B cell (primary cell): ENCODE measurements at regions not wholly inside any gene's neighbourhood (a gene's known extent, or its start where the extent isn't known, plus 50 kb on each side); places are given as distances from the start of the nearest gene placed in this dataset.

Experiments used
- ATAC-seq: fragments of 200-7000 bp; cut with Tn5 transposase; one replicate; pipeline ENCODE4 v1.10.0; 2021; ENCODE audit warnings: low read depth, mild to moderate bottlenecking, moderate number of reproducible peaks, moderate library complexity
- CTCF ChIA-PET: fragments of 350-600 bp; sonication (Branson Sonifier 250); formaldehyde crosslinking; loops from one replicate; lab custom pipeline; 2021; ENCODE audit warnings: antibody characterized with exemption, inconsistent platforms; lab: Charles Lee
- POLR2A ChIA-PET: fragments of 350-600 bp; sonication (Branson Sonifier 250); formaldehyde crosslinking; loops from one replicate; lab custom pipeline; 2021; ENCODE audit warnings: antibody characterized with exemption; lab: Charles Lee
- DNase-seq: peaks from one replicate; pipeline ENCODE4 v3.0.0; 2013
- H2AFZ ChIP-seq: 2 replicates; pipeline ENCODE4 v1.6.1; 2012; ENCODE audit warnings: mild to moderate bottlenecking, low read depth, low read length; ENCODE audit not compliant: insufficient read depth, poor library complexity, severe bottlenecking
- H3K27ac ChIP-seq, 2 donors: 1 replicate in 1 of 2; 2 replicates in 1 of 2; pipeline ENCODE4 v1.5.1; 2012 to 2013; ENCODE audit warnings: low read length in 2 of 2, mild to moderate bottlenecking in 2 of 2, moderate library complexity in 1 of 2
- H3K27me3 ChIP-seq, 4 experiments: fragments of 200-600 bp in 1 of 4; sonication (generic) in 1 of 4; replicated peaks in 1 of 4; 1 replicate in 2 of 4; 2 replicates in 2 of 4; pipeline versions ENCODE4 v1.6.1 to v1.7.0; 2013 to 2016; ENCODE audit warnings: low read length in 3 of 4, mild to moderate bottlenecking in 2 of 4, mixed read lengths in 1 of 4, moderate library complexity in 1 of 4; ENCODE audit not compliant: insufficient read depth in 4 of 4, control insufficient read depth in 3 of 4; ENCODE audit errors: control extremely low read depth in 1 of 4
- H3K36me3 ChIP-seq, 2 experiments: replicated peaks in 1 of 2; 1 replicate in 1 of 2; 2 replicates in 1 of 2; pipeline versions ENCODE4 v1.6.1 to v1.7.1; 2013; ENCODE audit warnings: low read length in 1 of 2; ENCODE audit not compliant: insufficient read depth in 2 of 2, control insufficient read depth in 1 of 2; ENCODE audit errors: control extremely low read depth in 1 of 2, extremely low read depth in 1 of 2
- H3K4me1 ChIP-seq, 2 donors: fragments of 200-600 bp in 1 of 2; sonication (generic) in 1 of 2; 1 replicate in 1 of 2; 2 replicates in 1 of 2; pipeline versions ENCODE4 v1.5.1 to v1.6.1; 2013 to 2017; ENCODE audit warnings: low read length in 2 of 2; ENCODE audit not compliant: control insufficient read depth in 2 of 2, insufficient read depth in 2 of 2
- H3K4me2 ChIP-seq: replicated peaks from 2 replicates; pipeline ENCODE3; 2012; ENCODE audit warnings: mild to moderate bottlenecking, low read depth, low read length; ENCODE audit not compliant: poor library complexity, severe bottlenecking
- H3K4me3 ChIP-seq, 5 experiments: fragments of 200-600 bp in 1 of 5; sonication (generic) in 1 of 5; 1 replicate in 3 of 5; 2 replicates in 2 of 5; pipeline versions ENCODE4 v1.5.1 to v1.7.0; 2011 to 2016; ENCODE audit warnings: low read length in 4 of 5, mild to moderate bottlenecking in 4 of 5, low read depth in 2 of 5, control low read depth in 1 of 5, moderate library complexity in 1 of 5; ENCODE audit not compliant: insufficient read depth in 1 of 5; ENCODE audit errors: control extremely low read depth in 1 of 5, extremely low read depth in 1 of 5
- H3K79me2 ChIP-seq: fragments of 200-600 bp; sonication (generic); one replicate; pipeline ENCODE4 v1.6.0; 2016; ENCODE audit warnings: low read length; ENCODE audit not compliant: control insufficient read depth, insufficient read depth
- H3K9ac ChIP-seq: fragments of 200-600 bp; sonication (generic); 2 replicates; pipeline ENCODE4 v1.6.1; 2017; ENCODE audit warnings: mild to moderate bottlenecking, low read length, moderate library complexity
- H3K9me3 ChIP-seq, 3 donors: one replicate each; pipeline versions ENCODE4 v1.6.1 to v1.7.1; 2013; ENCODE audit warnings: low read length in 2 of 3; ENCODE audit not compliant: control insufficient read depth in 2 of 3, insufficient read depth in 1 of 3; ENCODE audit errors: control extremely low read depth in 1 of 3
- H4K20me1 ChIP-seq: 2 replicates; pipeline ENCODE4 v1.6.0; 2012; ENCODE audit warnings: mild to moderate bottlenecking, low read length; ENCODE audit not compliant: insufficient read depth, control insufficient read depth, poor library complexity, severe bottlenecking
- H3K27ac Mint-ChIP-seq: one replicate; pipeline ENCODE4 v1.8.0; 2021; ENCODE audit warnings: mixed read lengths
- H3K27me3 Mint-ChIP-seq: one replicate; pipeline ENCODE4 v1.8.0; 2021; ENCODE audit warnings: mixed read lengths
- H3K4me1 Mint-ChIP-seq: one replicate; pipeline ENCODE4 v1.8.0; 2021; ENCODE audit warnings: mixed read lengths
- H3K4me3 Mint-ChIP-seq: one replicate; pipeline ENCODE4 v1.8.0; 2021; ENCODE audit warnings: mixed read lengths
- H3K9me3 Mint-ChIP-seq: one replicate; pipeline ENCODE4 v1.8.0; 2022; ENCODE audit warnings: mixed read lengths; ENCODE audit not compliant: insufficient read depth
- EZH2 ChIP-seq: IDR thresholded peaks from 2 replicates; pipeline ENCODE4 v1.6.1; 2012; ENCODE audit warnings: borderline replicate concordance, low read depth, mild to moderate bottlenecking, moderate library complexity, low read length; ENCODE audit not compliant: insufficient read depth, poor library complexity, severe bottlenecking
- WGBS: methylation state at CpG from one replicate; pipeline ENCODE4 v1.1.5; 2013; ENCODE audit warnings: missing lambda C conversion rate; ENCODE audit not compliant: insufficient coverage; 5-methylcytosine and 5-hydroxymethylcytosine counted together
- intact Hi-C: fragments of 100-400 bp; cut with micrococcal nuclease; formaldehyde crosslinking; loops from one replicate; pipeline ENCODE4 v1.10.0; 2022
- TF ChIP-seq, protein P1 (sequence below): fragments of 200-600 bp; IDR thresholded peaks from one replicate; pipeline ENCODE4 v1.8.0; 2022; ENCODE audit warnings: antibody characterized with exemption, mild to moderate bottlenecking

DNA sequence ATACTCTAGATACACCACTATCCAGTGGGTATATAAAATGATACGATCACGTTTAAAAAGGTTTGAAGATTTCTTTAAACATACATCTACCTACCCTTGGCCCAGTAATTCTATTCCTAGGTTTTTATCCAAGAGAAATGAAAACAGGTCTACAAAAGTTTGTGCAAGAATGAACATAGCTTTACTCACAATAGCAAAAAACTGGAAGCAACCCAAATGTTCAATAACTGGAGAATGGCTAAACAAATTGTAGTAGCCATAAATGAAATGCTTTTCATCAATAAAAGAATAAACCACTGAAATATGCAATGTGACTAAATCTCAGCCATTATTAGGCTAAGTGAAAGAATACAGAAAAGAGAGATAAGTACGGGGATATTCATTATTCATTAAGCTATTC is 438.9 kb downstream of the ARHGEF28 start:
- H3K9me3 Mint-ChIP-seq = no peaks in the 10 kb centered on the region
- Histone ChIP-seq H3K36me3 (no peaks in the 10 kb centered on the region), H3K9ac (no peak overlapping the region), H2AFZ (no peak overlapping the region), H4K20me1 (no peaks in the 10 kb centered on the region), H3K4me2 (no peak overlapping the region), H3K27me3 (no peaks in the 10 kb centered on the region), H3K4me3 (no peak overlapping the region), H3K4me1 (no peaks in the 10 kb centered on the region), H3K9me3 (no peaks in the 10 kb centered on the region), H3K79me2 (no peaks in the 10 kb centered on the region), H3K27ac (no peak overlapping the region)
- ChIA-PET POLR2A (no interaction called here), CTCF (no interaction called here)
- no peaks in the 10 kb centered on the region for H3K4me1 Mint-ChIP-seq
- DNase-seq = no peak
- no peak overlapping the region for H3K4me3 Mint-ChIP-seq
- intact Hi-C loops = no loop called here
- TF ChIP-seq EZH2 = no peak
- TF ChIP-seq, protein P1, sequence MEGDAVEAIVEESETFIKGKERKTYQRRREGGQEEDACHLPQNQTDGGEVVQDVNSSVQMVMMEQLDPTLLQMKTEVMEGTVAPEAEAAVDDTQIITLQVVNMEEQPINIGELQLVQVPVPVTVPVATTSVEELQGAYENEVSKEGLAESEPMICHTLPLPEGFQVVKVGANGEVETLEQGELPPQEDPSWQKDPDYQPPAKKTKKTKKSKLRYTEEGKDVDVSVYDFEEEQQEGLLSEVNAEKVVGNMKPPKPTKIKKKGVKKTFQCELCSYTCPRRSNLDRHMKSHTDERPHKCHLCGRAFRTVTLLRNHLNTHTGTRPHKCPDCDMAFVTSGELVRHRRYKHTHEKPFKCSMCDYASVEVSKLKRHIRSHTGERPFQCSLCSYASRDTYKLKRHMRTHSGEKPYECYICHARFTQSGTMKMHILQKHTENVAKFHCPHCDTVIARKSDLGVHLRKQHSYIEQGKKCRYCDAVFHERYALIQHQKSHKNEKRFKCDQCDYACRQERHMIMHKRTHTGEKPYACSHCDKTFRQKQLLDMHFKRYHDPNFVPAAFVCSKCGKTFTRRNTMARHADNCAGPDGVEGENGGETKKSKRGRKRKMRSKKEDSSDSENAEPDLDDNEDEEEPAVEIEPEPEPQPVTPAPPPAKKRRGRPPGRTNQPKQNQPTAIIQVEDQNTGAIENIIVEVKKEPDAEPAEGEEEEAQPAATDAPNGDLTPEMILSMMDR = no peak
- ATAC-seq = no peak
- no CpG with 5 or more reads among the region's 3 CpGs for WGBS
- H3K27ac Mint-ChIP-seq = no peak overlapping the region
- H3K27me3 Mint-ChIP-seq = no peaks in the 10 kb centered on the region

DNA sequence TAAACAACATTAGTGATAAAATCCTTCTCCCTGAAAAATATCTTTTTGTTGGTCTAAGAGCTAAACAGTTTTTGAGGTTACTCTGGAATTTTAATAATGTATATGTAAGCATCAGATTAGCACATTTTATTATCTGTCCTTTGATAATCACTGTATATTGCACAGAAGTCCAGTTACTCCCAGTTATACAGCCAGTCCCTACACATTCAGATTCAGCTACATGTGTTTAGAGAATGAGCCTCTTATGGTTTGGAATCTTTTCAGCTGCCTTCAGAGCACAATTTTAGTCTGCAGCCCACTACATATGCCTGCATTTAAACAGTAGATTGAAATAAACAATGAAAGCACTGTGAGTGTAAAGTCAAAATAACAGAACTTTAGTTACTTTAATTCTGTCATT is 438.2 kb downstream of the ARHGEF28 start:
- Histone ChIP-seq H3K79me2 (no peaks in the 10 kb centered on the region), H3K9me3 (no peaks in the 10 kb centered on the region), H3K9ac (no peak overlapping the region), H3K4me2 (no peak overlapping the region), H3K4me3 (no peak overlapping the region), H3K36me3 (no peaks in the 10 kb centered on the region), H3K27ac (no peak overlapping the region), H3K27me3 (no peaks in the 10 kb centered on the region), H2AFZ (no peak overlapping the region), H4K20me1 (no peaks in the 10 kb centered on the region), H3K4me1 (no peaks in the 10 kb centered on the region)
- CTCF ChIA-PET = no interaction called here
- TF ChIP-seq EZH2 = no peak
- TF ChIP-seq, protein P1 = no peak
- H3K27ac Mint-ChIP-seq = no peak overlapping the region
- DNase-seq = no peak
- intact Hi-C loops = no loop called here
- ATAC-seq = no peak
- no peaks in the 10 kb centered on the region for H3K27me3 Mint-ChIP-seq
- POLR2A ChIA-PET = no interaction called here
- H3K9me3 Mint-ChIP-seq = no peaks in the 10 kb centered on the region
- H3K4me3 Mint-ChIP-seq = no peak overlapping the region
- no peaks in the 10 kb centered on the region for H3K4me1 Mint-ChIP-seq
